ENCODE measurements at regions not wholly inside any gene's neighbourhood (a gene's known extent, or its start where the extent isn't known, plus 50 kb on each side); places are given as distances from the start of the nearest gene placed in this dataset.
A peak's percentile ranks its signal among the peaks of the same experiment; 100 is the strongest.

GRCh38 chr9:134487066-134487710 lies 154.4 kb upstream of the COL5A1 start:
- peak; percentile 50 for DNase-seq (ENCODE audit: low spot score)
- intact Hi-C loops (cut with DNase I): no loop called here

- intact Hi-C loops (cut with DNase I): no loop called here
- DNase-seq (ENCODE audit: low spot score): peak; percentile 76
Measured at GRCh38 chr9:134488331-134489280, 153.0 kb upstream of the COL5A1 start.

- intact Hi-C loops (cut with DNase I): no loop called here
Measured at GRCh38 chr9:134489621-134490408, 151.8 kb upstream of the COL5A1 start.

GRCh38 chr9:134490446-134490845 lies 151.2 kb upstream of the COL5A1 start:
- DNase-seq (ENCODE audit: low spot score): no peak
- intact Hi-C loops (cut with DNase I): no loop called here

More at GRCh38 chr9:134489621-134490408, 151.8 kb upstream of the COL5A1 start:
- no peak for DNase-seq (ENCODE audit: low spot score)

GRCh38 chr9:134491196-134491835 lies 150.3 kb upstream of the COL5A1 start:
- intact Hi-C loops (cut with DNase I): no loop called here
- DNase-seq (ENCODE audit: low spot score): peak; percentile 33

- intact Hi-C loops (cut with DNase I): no loop called here
- DNase-seq (ENCODE audit: low spot score): peak; percentile 44
Measured at GRCh38 chr9:134491856-134492255, 149.7 kb upstream of the COL5A1 start.

GRCh38 chr9:134492281-134492691 lies 149.3 kb upstream of the COL5A1 start:
- intact Hi-C loops (cut with DNase I): no loop called here
- peak; percentile 70 for DNase-seq (ENCODE audit: low spot score)

GRCh38 chr9:134492721-134493460 lies 148.7 kb upstream of the COL5A1 start:
- intact Hi-C loops (cut with DNase I): no loop called here
- peak; percentile 67 for DNase-seq (ENCODE audit: low spot score)

GRCh38 chr9:134493461-134494272 lies 147.9 kb upstream of the COL5A1 start:
- DNase-seq (ENCODE audit: low spot score): peak; percentile 59
- intact Hi-C loops (cut with DNase I): no loop called here

GRCh38 chr9:134494273-134494815 lies 147.3 kb upstream of the COL5A1 start:
- intact Hi-C loops (cut with DNase I): no loop called here
- DNase-seq (ENCODE audit: low spot score): peak; percentile 46

GRCh38 chr9:134494905-134495304 lies 146.7 kb upstream of the COL5A1 start:
- peak; percentile 43 for DNase-seq (ENCODE audit: low spot score)
- intact Hi-C loops (cut with DNase I): no loop called here

GRCh38 chr9:134495881-134496412 lies 145.7 kb upstream of the COL5A1 start:
- intact Hi-C loops (cut with DNase I): no loop called here
- DNase-seq (ENCODE audit: low spot score): peak; percentile 62

- intact Hi-C loops (cut with DNase I): no loop called here
- peak; percentile 50 for DNase-seq (ENCODE audit: low spot score)
Measured at GRCh38 chr9:134496413-134497282, 145.0 kb upstream of the COL5A1 start.

GRCh38 chr9:134497283-134497860 lies 144.2 kb upstream of the COL5A1 start:
- intact Hi-C loops (cut with DNase I): no loop called here
- DNase-seq (ENCODE audit: low spot score): no peak

GRCh38 chr9:134498814-134499166 lies 142.8 kb upstream of the COL5A1 start:
- DNase-seq (ENCODE audit: low spot score): no peak
- intact Hi-C loops (cut with DNase I): no loop called here

Measured in cardiac septum (tissue), 1 donor.